PC-3 (cell line): ENCODE measurements at regions not wholly inside any gene's neighbourhood (a gene's known extent, or its start where the extent isn't known, plus 50 kb on each side); places are given as distances from the start of the nearest gene placed in this dataset.

Experiments
- EZH2phosphoT487 ChIP-seq: fragments of 300-600 bp; sonication (generic); IDR thresholded peaks from 2 replicates; pipeline ENCODE4 v1.6.1; 2018; ENCODE audit warnings: mild to moderate bottlenecking, antibody characterized with exemption, low read length, borderline replicate concordance
- TF ChIP-seq, protein P1 (sequence below): fragments of 300-600 bp; sonication (generic); conservative IDR thresholded peaks from 2 replicates; pipeline ENCODE4 v1.5.1; 2017; ENCODE audit warnings: antibody characterized with exemption, low read depth, mild to moderate bottlenecking, low read length

DNA sequence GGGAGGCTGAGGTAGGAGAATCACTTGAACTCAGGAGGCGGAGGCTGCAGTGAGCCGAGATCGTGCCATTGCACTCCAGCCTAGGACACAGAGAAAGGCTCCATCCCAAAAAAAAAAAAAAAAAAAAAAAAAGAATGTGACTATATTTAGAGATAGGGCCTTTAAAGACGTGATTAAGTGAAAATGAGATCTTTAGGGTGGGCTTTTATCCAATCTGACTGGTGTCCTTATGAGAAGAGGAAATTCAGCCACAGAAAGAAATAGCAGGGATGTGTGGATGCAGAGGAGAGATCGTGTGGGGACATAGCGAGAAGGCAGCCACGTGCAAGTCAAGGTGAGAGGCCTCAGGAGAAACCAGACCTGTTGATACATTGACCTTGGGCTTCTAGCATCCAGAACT is 69.9 kb upstream of the ACSL3 start:
- TF ChIP-seq EZH2phosphoT487, result no peak
- TF ChIP-seq, protein P1, sequence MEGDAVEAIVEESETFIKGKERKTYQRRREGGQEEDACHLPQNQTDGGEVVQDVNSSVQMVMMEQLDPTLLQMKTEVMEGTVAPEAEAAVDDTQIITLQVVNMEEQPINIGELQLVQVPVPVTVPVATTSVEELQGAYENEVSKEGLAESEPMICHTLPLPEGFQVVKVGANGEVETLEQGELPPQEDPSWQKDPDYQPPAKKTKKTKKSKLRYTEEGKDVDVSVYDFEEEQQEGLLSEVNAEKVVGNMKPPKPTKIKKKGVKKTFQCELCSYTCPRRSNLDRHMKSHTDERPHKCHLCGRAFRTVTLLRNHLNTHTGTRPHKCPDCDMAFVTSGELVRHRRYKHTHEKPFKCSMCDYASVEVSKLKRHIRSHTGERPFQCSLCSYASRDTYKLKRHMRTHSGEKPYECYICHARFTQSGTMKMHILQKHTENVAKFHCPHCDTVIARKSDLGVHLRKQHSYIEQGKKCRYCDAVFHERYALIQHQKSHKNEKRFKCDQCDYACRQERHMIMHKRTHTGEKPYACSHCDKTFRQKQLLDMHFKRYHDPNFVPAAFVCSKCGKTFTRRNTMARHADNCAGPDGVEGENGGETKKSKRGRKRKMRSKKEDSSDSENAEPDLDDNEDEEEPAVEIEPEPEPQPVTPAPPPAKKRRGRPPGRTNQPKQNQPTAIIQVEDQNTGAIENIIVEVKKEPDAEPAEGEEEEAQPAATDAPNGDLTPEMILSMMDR, result no peak
